ENCODE measurements at regions not wholly inside any gene's neighbourhood (a gene's known extent, or its start where the extent isn't known, plus 50 kb on each side); places are given as distances from the start of the nearest gene placed in this dataset.

DNA sequence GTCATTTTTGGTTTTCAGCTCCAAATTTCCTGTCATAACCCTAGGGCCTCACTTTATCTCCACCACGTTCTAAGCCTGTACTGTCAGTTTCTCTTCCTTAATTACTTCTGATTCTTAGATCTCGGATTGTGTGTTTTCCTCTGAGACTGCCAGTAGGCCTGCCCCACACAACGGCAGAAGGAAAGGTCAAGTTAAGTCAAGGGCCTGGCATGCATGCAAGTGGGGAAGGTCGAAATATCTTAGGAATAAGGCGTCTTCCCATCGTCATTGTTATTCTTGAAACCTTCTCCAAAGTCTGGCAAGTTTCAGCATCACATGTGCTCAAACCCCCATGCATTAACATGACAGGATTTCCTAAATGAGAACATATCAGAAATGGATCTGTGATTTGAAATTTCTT lies 203.5 kb upstream of the TSHZ2 start:
- DNase-seq, result no peak

DNA sequence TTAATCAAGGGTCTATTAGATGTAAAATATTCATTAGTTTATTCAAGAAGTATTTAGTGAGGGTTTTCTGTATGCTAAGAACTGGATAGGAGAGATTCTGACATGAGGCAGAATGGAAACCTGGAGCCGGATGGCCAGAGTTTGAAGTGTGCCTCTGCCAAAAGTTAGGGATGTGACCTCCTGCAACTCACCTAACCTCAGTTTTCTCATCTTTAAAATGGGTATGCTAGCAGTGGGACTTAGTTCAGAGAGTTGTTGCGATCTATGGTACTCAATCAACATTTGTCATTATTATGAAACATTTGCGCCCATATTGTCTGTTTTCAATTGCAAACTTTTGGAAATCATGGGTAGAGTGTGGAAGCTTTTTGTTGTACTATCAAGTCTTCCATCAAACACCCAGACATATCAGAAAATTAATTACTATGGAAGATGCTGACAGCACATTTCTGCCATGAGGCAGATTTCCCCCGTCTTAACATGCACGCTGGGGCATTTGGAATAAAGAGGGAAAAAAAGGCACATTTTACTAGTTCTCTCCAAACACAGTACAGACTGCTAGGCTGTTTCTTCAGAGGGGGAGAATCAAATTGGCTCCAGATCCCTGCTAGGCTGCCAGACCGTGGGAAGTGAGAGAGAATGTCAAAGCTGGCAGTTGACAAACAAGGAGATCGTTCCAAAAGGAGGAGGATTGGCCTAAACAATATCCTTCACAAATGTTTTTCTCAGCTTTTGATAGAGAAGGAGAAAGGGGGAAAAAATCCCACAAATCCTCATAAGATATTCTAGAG lies 205.3 kb upstream of the TSHZ2 start:
- DNase-seq, result no peak

DNA sequence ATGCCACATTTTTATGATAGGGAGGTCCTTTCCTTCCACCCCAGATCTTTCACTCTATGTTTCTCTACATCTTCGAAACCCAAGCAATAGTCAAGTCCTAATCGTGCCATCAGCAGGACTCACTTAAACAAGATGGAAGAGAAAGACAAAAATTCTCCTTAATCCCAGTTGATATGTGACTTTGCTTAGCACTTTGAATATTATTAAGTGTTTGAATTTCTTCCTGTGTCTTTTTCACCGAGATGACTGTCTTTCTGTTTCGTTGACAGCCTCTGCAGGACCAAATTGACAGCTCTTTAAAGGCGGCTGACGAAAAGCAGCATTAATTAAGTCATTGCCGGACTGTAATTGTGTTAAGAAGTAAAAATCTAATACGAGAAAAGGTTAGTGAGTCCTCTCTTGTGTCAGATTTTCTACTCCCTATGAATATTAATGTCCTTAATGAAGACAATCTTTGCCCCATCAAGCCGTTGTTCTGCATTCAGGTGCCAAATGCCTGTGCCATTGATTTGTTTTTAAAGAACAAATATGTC lies 208.8 kb upstream of the TSHZ2 start:
- no peak for DNase-seq

DNA sequence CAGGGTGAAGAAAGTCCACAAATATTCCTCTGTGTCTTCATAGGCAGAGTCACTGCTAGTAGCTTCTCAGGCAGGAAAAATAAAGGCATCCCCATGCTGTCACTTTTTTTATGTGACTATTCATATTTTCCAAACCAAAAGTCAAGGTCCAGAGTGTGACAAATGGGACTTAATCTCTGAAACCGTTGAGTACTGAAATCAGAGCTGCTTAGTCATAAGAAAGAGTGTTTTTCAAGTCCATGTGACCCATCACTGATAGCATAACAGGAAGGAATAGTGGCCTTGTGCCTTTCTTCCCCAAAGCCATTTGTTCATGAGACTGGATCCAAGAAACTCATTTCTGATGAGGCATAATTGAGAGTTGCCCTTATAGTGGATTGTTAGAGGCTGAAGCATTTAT lies 210.3 kb upstream of the TSHZ2 start:
- DNase-seq, result no peak

DNA sequence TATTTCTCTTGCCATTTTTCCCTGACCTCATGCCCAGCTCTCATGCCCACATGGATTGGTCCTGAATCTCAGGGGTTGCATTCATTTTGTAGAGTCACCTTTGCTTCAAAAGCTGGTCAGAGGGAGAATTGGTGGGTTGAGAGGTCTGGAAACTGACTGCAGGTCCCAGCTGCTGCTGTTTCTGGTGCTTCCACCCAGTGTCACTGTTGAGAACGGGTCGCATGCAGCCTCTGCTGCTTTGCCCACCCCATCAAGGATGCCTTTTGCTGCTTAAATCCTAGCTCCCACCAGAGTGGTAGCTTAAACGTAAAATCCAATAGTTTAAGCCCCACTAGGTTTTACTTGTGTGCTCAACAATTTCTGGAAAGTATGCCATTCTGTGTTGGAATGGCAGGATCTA lies 211.4 kb upstream of the TSHZ2 start:
- no peak for DNase-seq

DNA sequence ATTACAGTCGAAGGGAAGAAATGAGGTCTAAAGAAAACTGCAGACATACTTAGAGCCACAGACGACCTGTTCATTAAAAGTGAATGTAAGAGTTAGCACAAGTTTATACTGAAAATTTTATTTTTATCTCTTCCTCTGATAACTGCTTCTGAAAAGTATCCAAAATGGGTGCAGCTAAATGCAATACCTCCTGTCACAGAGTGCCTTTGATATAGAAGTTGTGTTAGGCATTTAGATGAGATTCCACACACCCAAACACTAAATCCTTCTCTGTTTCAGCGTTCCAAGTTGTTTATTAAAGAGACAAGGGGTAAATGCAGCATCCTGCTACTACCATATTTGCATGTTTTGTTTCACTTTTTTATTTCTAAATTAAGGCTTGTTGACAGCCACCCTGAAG lies 214.7 kb upstream of the TSHZ2 start:
- DNase-seq, result no peak

DNA sequence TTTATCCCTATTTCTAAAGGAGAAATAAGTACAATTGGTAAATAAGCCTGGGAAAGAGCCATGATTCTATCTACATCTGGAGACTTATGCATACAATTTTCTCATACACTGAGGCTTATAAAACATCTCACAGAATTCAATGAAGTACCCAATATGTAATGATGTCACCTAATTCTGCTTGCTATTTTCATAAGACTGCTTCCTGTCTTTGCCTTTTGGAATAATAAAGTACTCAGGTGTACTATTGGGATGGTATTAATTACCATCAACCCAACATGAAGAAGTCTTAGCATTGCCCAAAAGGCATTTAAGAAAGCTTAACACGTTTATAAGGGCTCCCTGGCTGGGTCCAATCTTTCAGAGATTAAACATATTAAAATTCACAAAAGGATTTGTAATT lies 216.4 kb upstream of the TSHZ2 start:
- DNase-seq, result no peak

DNA sequence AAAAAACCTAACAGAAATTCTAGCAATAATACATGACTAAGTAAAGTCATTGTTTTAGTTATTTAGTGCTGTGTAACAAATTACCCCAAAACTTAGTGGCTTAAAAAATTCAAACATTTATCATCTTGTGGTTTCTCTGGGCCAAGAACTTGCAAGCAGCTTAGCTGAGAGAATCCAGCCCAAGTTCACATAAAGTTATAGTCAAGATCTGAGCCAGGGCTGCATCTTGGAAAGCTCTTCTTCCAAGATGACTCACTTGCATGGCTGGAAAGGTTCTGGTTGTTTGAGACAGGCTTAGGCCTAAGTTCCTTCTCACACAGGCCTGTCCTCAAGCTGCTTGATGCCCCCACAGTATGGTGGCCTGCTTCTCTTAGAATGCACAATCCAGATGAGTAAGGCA lies 217.8 kb upstream of the TSHZ2 start:
- DNase-seq, result no peak

DNA sequence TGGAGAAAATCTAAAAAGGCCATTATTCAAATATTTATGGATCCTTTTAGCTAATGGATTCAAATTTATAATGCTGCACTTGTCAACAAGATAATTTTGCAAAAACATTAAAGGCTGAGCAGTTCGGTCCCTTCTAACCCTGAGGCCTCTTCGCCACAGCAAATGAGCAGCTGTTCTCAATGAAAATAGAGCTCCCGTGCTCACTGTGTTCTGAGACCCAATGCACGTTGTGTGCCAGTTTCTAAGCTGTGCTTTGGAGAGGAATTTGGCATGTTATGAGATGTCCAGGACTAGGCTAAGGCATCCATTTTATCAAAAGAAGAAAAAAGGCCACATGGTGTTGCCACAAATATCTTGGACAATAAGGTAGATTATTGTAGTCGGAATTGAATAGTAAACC lies 220.1 kb upstream of the TSHZ2 start:
- no peak for DNase-seq

DNA sequence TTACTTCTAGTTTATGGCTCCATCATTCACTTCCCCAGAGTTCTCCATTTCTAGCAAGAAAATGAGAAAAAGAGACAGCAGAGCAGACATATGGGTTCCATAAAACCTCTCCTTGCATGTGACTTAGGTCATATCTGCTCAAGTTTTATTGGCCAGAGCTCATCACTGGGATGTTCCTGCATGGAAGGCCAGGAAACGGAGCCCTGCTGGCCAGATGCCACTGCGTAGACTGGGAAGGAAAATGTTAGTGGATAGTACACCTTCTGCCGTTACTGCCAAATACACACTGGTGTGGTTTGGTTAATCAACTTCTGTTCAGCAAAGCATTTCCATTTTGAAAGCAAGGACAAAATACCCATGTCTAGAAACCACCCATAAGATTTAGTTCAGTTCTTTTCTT lies 220.6 kb upstream of the TSHZ2 start:
- no peak for DNase-seq

DNA sequence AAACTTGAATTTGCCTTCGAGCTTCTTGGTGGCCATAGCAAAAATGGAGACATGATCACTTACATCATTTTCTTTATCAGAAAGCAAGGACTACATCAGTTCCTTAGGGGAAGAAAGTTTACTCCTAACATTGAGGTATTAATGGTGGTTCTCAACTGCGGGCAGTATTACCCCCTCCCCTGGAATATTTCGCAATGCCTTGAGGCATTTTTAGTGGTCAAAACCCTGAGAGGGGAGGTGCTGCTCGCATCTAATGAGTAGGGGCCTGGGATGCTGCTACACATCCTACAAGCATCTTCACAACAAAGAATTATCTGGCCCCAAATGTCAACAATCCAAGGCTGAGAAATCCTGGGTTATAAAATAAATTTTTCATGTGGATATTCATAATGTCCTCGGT lies 222.2 kb upstream of the TSHZ2 start:
- DNase-seq, result no peak

DNA sequence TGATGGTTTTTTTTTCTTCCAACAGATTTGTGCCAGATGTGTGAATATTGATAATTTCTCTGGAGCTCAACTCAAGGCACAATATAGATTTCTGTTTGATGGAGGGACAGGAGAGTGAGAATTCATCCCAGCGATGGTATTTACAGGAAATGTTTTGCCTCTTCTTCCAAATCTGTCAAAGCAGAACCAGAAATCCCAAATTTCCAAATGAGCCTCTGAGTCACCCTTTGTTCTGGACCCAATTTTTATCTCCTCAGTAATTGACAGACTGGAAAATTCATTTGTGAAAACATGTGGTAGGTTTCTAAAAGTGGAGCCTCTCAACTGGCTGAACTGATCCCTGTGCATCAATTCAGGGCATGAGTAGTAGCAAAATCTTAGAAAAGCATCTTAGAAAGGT lies 223.2 kb upstream of the TSHZ2 start:
- no peak for DNase-seq

DNA sequence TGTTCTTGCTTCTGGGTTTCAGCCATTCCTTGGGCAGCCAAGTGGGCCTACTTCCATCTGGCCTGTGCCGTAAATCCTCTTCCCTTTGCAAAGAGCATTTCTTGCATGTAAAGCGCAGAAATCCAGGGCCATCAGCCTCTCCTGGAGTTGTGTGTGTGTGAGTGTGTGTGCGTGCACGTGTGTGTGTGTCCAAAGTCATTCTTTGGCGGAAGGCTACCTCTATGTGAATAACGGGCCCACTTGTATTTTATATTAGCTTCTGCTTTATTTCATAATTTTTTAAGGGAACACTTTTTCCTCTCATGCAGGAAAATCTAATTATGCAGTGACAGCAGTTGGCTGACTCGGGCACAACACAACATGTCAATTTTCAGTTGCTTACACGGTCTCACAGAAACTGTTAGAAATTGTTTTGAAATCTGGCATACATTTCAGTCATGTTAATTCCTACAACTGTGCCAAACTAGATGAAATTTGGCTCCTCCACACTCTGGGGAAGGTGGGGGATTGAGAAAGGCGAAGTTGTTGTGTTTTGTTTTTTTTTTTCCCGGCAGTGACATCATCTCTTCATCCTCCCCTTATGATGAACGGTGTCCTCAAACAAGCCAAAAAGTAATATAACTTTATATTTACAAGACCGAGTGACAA lies 223.7 kb upstream of the TSHZ2 start:
- DNase-seq, result no peak

DNA sequence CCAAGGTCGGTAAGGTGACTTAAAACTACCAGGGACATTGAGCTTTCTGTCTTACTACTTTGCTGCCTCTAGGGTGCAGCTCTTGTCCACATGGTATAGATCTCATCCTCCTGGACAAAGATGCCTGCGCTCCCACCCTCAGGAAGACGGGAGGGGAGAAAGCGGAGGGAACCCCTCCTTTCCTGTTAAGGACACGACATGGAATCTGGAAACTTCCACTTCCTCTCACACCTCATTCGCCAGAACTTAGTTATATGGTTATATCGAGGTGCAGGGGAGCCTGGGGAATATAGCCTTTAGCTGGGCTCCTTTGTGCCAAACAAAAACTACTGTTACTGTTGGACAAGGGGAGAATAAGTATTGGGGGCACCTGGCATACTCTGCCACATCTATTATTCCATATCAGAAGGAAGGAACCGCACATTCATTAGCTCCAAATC lies 224.3 kb upstream of the TSHZ2 start:
- DNase-seq, result no peak

DNA sequence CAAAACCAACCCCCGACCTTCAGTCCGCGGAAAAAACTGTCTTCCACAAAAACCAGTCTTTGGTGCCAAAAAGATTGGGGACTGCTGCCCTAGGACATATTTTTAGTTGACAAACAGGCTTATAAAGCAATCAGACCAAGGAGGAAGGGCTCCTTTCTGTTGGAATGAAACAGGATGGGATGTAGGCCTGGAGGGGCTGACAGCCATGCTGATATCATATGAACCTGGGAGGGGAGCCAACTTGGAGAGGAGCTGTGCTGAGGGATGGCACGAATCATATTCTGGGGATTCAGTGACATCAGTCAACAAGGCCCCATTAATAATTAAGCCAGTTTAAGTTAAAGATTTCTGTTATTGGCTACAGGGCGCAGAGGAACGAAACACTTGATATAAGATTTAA lies 225.4 kb upstream of the TSHZ2 start:
- no peak for DNase-seq

DNA sequence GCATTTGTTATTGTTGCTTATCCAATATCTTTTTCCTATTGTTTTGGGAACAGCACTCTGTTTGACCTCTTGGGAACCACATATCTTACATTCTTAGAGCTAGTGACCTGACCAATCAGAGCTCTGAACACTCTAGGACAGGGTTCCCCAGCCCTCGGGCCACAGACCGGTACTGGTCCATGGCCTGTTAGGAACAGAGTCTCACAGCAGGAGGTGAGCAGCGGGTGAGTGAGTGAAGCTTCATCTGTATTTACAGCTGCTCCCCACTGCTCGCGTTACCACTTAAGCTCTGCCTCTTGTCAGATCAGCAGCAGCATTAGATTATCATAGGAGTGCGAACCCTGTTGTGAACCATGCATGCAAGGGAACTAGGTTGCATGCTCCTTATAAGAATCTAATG lies 226.0 kb upstream of the TSHZ2 start:
- no peak for DNase-seq

DNA sequence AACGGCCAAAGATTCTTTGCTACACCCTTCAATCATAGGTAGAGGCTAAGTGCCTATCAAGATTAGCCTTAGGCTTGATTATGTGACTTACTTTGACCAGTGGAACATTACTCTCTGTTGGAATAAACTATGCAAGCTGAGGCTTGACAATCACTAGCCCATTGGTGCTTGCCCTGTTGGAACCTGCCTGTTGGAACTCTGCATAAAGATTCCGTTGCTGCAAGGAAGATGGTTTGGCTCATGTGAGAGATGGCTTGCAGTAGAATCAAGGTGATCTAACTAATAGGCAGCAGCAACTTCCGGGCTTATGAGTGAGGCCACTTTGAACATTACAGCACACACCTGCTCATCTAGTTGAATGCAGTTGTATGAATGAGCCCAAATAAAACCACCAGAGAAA lies 227.7 kb upstream of the TSHZ2 start:
- DNase-seq, result no peak

DNA sequence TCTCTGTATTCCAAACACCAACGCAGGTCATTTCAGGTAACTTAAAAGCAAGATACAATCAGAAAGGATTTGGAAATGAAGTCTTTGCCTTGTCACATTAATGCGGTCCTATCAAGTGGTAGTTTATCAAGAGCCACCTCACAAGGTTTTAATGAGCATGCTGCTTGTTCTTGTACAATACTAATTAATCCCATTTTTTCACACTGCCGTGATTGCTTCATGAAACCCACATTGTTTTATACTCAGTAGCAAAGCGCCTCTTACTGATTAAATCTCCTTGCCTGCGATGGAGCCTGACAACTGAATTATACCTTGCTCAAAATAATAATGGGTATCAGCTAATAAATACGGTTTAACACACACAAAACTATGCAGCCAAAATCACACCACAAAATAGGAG lies 234.1 kb upstream of the TSHZ2 start:
- no peak for DNase-seq

DNA sequence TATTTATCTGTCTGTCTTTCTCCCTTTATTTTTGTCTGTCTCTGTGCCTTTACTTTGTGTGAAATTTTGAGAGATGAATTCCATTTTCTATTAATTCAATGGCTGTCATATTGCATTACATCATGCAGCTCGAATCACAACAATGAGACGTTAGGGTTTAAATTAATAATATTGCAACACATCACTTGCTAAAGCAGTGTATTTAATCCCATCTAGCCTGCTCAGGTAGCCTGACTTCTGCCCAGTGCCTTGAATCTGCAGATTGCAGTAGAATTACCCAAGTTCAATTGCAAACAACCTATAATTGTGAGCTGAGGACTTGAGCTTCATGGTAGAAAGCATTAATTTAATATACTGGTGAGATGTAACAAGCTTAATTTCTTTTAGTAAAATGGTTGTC lies 235.7 kb upstream of the TSHZ2 start:
- DNase-seq, result no peak

DNA sequence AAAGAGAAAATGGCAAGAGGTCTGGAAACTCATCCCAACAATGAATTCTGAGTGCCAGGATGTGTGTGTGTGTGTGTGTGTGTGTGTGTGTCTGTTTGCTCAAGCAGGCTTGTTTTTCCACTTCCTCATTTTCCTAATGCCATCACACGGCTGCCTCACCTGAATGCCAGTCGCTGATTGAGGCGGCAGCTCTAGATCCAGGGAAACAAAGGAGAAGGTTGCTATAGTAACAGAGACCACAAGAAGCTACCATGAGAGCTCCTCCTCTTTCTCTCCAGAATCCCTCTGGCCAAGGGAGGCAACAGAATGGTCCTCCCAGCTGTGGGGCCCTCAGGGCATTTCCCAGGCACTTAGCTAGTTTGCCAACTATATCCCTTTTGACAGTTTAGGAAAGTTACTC lies 241.1 kb upstream of the TSHZ2 start:
- no peak for DNase-seq

DNA sequence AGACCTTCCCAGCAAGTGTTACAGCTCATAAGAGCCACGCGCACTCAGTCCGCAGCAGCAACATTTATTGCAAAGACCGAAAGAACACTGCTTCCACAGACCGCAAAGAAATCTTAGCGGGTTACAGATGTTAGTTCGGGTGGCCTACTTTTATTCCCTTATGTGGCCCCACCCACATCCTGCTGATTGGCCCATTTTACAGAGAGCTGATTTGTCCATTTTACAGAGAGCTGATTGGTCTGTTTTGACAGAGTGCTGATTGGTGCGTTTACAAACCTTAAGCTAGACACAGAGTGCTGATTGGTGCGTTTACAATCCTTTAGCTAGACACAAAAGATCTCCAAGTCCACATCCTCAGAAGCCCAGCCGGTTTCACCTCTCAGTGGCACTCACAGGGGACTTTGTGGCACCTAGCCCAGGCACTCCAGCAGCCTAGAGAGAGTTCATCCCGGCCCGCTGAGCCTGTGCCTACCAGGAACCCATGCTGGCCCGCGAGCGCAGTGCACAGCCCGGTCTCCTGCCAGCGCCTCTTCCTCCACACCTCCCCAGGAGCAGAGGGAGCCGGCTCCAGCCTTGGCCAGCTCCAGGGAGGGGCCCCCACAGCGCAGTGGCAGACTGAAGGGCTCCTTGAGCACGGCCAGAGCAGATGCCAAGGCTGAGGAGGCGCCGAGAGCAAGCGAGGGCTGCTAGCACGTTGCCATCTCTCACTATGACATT lies 244.3 kb upstream of the TSHZ2 start:
- no peak for DNase-seq

DNA sequence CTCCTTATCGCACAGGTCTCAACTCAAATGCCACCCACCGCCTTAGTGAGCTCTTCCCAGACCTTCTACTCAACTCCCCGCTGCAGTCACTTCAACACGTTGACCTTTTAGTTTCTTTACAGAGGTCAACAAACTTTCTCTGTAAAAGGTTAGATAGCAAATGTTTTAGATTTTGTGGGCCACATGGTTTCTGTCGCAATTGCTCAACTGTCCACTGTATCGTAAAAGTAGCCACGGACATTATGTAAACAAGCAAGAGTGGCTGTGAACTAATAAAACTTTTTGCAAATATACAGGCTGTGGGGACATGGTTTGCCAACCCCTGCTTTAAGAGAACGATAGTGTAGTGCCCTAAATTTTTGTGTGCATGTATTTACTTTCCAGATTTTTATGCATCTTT lies 247.6 kb upstream of the TSHZ2 start:
- DNase-seq, result no peak

DNA sequence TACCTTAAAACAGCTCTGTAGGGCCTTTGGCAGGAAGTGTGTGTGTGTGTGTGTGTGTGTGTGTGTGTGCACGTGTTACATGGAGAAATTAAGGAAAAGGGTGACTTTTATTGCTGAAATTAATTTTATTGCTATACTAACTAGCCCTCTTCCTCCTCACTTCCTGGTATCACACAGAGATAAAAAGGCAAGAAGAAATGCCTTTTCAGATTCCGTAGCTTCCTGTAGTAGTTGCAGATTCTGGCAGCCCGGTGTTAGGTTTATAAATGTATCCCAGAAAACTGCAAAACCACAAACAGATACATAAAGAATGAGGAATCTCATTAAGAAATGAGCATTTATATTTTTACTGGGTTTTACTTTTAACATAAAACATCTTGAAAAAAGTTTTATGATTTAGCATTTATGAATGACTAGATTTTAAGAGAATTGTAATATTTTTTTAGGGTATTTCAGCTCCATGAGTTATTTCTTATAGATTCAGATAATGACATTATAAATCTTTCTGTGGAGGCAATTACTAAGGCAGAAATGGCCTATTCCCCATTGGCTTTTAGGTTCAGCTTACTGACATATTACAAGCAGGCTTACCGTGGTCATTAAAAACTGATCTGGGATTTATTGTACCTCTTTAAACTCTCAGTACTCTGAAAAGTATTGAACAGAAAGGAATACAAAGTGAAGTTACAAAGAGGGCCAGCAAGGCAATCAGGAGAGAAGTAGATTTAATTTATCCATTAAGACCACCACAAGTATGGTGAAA lies 249.1 kb upstream of the TSHZ2 start:
- DNase-seq, result no peak
